AG08396 (cell line): ENCODE measurements at regions not wholly inside any gene's neighbourhood (a gene's known extent, or its start where the extent isn't known, plus 50 kb on each side); places are given as distances from the start of the nearest gene placed in this dataset.

Experiments
- DNase-seq: peaks from one replicate; pipeline ENCODE4 v3.0.0; 2012; ENCODE audit warnings: low spot score, mixed read lengths

GRCh38 chr16:27123795-27124409 lies 57.2 kb downstream of the C16orf82 start:
- DNase-seq = no peak

DNA sequence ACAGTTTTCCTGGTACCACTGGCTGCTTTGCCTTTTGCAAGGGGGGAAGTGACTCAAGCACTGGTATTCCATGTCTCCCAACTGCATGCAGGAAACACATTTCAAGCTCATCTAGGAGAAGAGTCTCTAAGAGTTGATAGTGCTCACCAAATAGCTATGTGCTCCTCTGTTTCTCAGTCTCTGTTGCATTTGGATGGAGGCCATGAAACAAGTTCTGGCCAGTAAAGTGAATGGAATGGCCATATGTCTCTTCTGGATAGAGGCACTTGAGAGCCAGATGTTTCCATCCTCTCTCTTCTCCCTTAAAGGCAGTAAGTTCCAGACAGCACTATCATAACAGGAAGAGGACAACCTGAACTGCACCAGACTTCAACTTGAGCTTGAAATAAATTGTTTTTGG lies 60.6 kb downstream of the C16orf82 start:
- DNase-seq = peak; percentile 76

DNA sequence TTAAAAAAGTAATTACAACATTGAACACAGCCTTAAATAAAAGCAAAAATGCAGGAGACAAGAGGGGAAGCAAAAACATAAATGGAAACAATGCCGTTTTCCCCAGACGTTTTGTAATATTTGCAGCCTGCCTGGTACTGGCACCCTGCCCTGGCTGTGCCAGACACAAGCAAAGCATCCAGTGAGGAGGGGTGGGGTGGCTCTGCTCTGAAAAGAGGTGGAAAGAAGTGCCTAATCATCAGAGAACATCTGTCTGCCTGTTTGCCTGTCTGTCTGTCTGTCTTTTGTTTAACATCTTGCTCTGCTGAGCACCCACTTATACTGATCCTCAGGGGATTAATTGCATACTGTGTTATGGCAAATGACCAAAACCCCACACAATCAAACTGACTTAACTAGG lies 62.7 kb downstream of the C16orf82 start:
- DNase-seq = no peak

DNA sequence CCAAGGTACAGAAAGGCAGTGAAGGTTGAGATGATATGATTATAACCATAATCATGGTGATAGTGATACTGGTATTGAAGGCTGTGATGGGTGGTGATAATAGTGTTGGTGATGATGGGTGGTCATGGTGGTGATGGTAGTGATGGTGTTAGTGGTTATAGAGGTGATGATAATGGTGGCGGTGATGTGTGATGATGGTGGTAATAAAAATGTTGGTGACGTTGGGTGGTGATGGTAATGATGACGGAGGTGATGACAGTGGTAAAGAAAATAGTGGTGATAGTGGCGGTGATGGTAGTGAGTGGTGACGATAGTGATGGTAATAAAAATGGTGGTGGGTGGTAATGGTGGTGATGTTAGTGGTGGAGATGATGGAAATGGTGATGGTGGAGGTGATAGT lies 65.1 kb upstream of the KDM8 start:
- DNase-seq = no peak

DNA sequence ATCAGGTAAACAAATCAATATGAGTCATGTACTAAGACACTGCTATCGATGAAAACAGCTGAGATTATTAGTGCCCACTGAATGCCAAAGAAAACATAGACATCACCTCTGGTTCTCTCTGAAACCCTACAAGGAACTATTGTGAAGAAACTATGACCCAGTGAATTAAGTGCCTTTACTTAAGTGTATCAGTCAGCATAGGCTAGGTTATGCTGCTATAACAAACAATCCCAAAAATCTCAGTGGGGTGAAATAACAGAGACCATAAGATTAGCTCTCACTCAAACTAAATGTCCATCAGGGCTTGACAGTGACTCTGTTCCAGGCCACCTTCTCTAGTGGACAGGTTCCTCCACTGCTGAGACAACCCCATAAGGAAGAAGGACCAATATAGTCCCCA lies 57.7 kb upstream of the KDM8 start:
- DNase-seq = no peak

DNA sequence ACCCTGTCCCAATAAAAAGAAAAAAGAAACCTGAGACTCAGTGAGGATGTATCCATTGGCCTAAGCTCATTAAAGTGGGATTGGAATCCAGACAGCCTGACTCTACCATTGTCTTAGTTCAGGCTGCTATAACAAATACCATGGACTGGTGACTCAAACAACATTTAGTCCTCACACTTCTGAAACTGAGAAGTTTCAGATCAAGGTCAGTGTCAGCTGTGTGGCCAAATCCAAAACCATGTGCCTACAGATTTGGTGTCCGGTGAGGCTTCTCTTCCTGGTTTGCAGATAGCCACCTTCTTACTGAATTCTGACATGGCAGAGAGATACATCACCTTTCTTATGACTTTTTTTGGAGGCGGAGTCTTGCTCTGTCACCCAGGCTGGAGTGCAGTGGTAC lies 53.3 kb upstream of the KDM8 start:
- no peak for DNase-seq

DNA sequence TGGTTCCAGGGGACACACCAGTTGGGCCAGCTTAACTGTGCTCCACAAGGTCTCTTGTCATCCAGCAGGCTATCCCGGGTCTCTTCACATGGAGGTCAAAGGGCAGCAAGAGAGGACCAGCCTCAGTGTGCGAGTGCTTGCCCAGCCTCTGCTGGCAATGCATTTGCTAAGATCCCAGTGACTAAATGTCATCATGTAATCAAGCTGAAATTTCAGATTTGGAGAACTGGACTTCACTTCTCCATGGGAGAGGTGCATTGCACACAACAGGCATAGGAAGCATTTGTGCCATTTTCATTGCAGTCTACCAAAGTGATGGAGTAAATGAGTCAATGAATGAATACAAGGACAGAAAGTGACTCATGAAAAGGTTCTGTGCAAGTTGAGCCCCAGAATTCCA lies 51.2 kb upstream of the KDM8 start:
- DNase-seq = peak; percentile 25

DNA sequence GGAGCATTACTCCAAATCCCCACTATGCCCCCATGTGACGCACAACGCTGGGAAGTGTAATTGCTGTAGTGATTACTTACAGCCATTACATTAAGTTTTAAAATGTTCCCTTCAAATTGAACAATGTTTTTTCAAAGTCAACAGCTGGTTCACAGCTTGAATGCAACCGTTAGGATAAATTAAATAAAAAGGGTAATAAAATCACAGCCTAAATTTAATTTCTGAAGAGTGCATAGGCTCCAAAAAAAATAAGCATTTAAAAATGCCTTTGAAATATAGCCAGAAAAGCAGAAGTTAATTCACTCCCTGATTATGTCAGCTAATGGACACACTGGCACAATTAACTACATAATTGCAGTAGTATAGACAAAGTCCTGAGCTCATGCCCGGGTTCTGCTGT lies 50.5 kb upstream of the KDM8 start:
- no peak for DNase-seq
